ENCODE measurements at regions not wholly inside any gene's neighbourhood (a gene's known extent, or its start where the extent isn't known, plus 50 kb on each side); places are given as distances from the start of the nearest gene placed in this dataset.

GRCh38 chr2:41948397-41948763, 99.4 kb upstream of the PKDCC start:
- no peaks in the 10 kb centered on the region for H3K4me1 ChIP-seq (ENCODE audit: control insufficient read depth in 1 of 2, insufficient read depth in 1 of 2, low read depth in 1 of 2, low read length in 1 of 2)
- peaks cover 13% of the 10 kb centered on the region for H3K27me3 ChIP-seq
- H3K27ac ChIP-seq = no peak overlapping the region
- no peak for TF ChIP-seq CTCF (IDR thresholded peaks at IDR 0.05)
- no peak overlapping the region for H3K4me3 ChIP-seq (ENCODE audit: low read depth in 1 of 2, low read length in 1 of 2)
- H3K36me3 ChIP-seq = no peaks in the 10 kb centered on the region
- H3K9me3 ChIP-seq = no peaks in the 10 kb centered on the region

GRCh38 chr2:41949091-41949882, 98.5 kb upstream of the PKDCC start:
- Histone ChIP-seq H3K36me3 (no peaks in the 10 kb centered on the region), H3K27ac (no peak overlapping the region), H3K9me3 (no peaks in the 10 kb centered on the region), H3K4me3 (ENCODE audit: low read depth in 1 of 2, low read length in 1 of 2) (no peak overlapping the region), H3K27me3 (peaks cover 13% of the 10 kb centered on the region), H3K4me1 (ENCODE audit: control insufficient read depth in 1 of 2, insufficient read depth in 1 of 2, low read depth in 1 of 2, low read length in 1 of 2) (no peaks in the 10 kb centered on the region)
- TF ChIP-seq CTCF (IDR thresholded peaks at IDR 0.05) = no peak

GRCh38 chr2:41949883-41950665, 97.7 kb upstream of the PKDCC start:
- Histone ChIP-seq H3K4me3 (ENCODE audit: low read depth in 1 of 2, low read length in 1 of 2) (no peak overlapping the region), H3K27me3 (peaks cover 13% of the 10 kb centered on the region)
- no peak for TF ChIP-seq CTCF (IDR thresholded peaks at IDR 0.05)

GRCh38 chr2:41950666-41950960, 97.2 kb upstream of the PKDCC start:
- H3K36me3 ChIP-seq = no peaks in the 10 kb centered on the region
- no peak overlapping the region for H3K27ac ChIP-seq
- H3K4me3 ChIP-seq (ENCODE audit: low read depth in 1 of 2, low read length in 1 of 2) = no peak overlapping the region
- H3K4me1 ChIP-seq (ENCODE audit: control insufficient read depth in 1 of 2, insufficient read depth in 1 of 2, low read depth in 1 of 2, low read length in 1 of 2) = no peaks in the 10 kb centered on the region
- peaks cover 13% of the 10 kb centered on the region for H3K27me3 ChIP-seq
- no peak for TF ChIP-seq CTCF (IDR thresholded peaks at IDR 0.05)
- no peaks in the 10 kb centered on the region for H3K9me3 ChIP-seq

More at GRCh38 chr2:41949883-41950665, 97.7 kb upstream of the PKDCC start:
- Histone ChIP-seq H3K36me3 (no peaks in the 10 kb centered on the region), H3K9me3 (no peaks in the 10 kb centered on the region), H3K4me1 (ENCODE audit: control insufficient read depth in 1 of 2, insufficient read depth in 1 of 2, low read depth in 1 of 2, low read length in 1 of 2) (no peaks in the 10 kb centered on the region), H3K27ac (no peak overlapping the region)

GRCh38 chr2:41954304-41955291, 93.2 kb upstream of the PKDCC start:
- Histone ChIP-seq H3K27ac (no peak overlapping the region), H3K36me3 (no peaks in the 10 kb centered on the region), H3K27me3 (no peaks in the 10 kb centered on the region), H3K4me3 (ENCODE audit: low read depth in 1 of 2, low read length in 1 of 2) (no peak overlapping the region), H3K9me3 (no peaks in the 10 kb centered on the region), H3K4me1 (ENCODE audit: control insufficient read depth in 1 of 2, insufficient read depth in 1 of 2, low read depth in 1 of 2, low read length in 1 of 2) (no peaks in the 10 kb centered on the region)
- no peak for TF ChIP-seq CTCF (IDR thresholded peaks at IDR 0.05)
